GM19372 (cell line): ENCODE measurements at regions not wholly inside any gene's neighbourhood (a gene's known extent, or its start where the extent isn't known, plus 50 kb on each side); places are given as distances from the start of the nearest gene placed in this dataset.
"Not testable (repeated sequence)": the region's sequence is repeated elsewhere in the genome, so short reads cannot be mapped to it uniquely, and the experiment has no call there.

Experiments used
- ATAC-seq: cut with Tn5 transposase; IDR thresholded peaks from one replicate; pipeline ENCODE4 v1.9.1; 2021; ENCODE audit warnings: mild to moderate bottlenecking, low read depth, moderate library complexity; ENCODE audit not compliant: unreplicated experiment

GRCh38 chr2:8494151-8494550, 187.7 kb upstream of the ID2 start:
- no peak for ATAC-seq

GRCh38 chr2:8494589-8494988, 187.3 kb upstream of the ID2 start:
- ATAC-seq = no peak

- ATAC-seq = no peak
These were observed 186.5 kb upstream of the ID2 start for GRCh38 chr2:8495189-8495989.

- no peak for ATAC-seq
These were observed 185.8 kb upstream of the ID2 start for GRCh38 chr2:8496079-8496478.

- ATAC-seq = no peak
These were observed 185.2 kb upstream of the ID2 start for GRCh38 chr2:8496617-8497016.

GRCh38 chr2:8498994-8499393, 182.9 kb upstream of the ID2 start:
- no peak for ATAC-seq

- no peak for ATAC-seq
These were observed 181.5 kb upstream of the ID2 start for GRCh38 chr2:8500124-8501054.

- ATAC-seq = no peak
These were observed 180.7 kb upstream of the ID2 start for GRCh38 chr2:8501061-8501720.

GRCh38 chr2:8502316-8502715, 179.5 kb upstream of the ID2 start:
- no peak for ATAC-seq

- ATAC-seq = no peak
These were observed 176.4 kb upstream of the ID2 start for GRCh38 chr2:8505311-8505920.

- no peak for ATAC-seq
These were observed 175.1 kb upstream of the ID2 start for GRCh38 chr2:8506746-8507145.

GRCh38 chr2:8508766-8509165, 173.1 kb upstream of the ID2 start:
- ATAC-seq = no peak

GRCh38 chr2:8509621-8510020, 172.2 kb upstream of the ID2 start:
- no peak for ATAC-seq

GRCh38 chr2:8510055-8510454, 171.8 kb upstream of the ID2 start:
- ATAC-seq = not testable (repeated sequence)

- ATAC-seq = no peak
These were observed 171.3 kb upstream of the ID2 start for GRCh38 chr2:8510519-8510918.

GRCh38 chr2:8511868-8512612, 169.8 kb upstream of the ID2 start:
- no peak for ATAC-seq

- ATAC-seq = no peak
These were observed 168.1 kb upstream of the ID2 start for GRCh38 chr2:8513601-8514273.

GRCh38 chr2:8514274-8514662, 167.6 kb upstream of the ID2 start:
- no peak for ATAC-seq
